HG03575 (cell line): ENCODE measurements at regions not wholly inside any gene's neighbourhood (a gene's known extent, or its start where the extent isn't known, plus 50 kb on each side); places are given as distances from the start of the nearest gene placed in this dataset.

Source experiments
- ATAC-seq: cut with Tn5 transposase; IDR thresholded peaks from one replicate; pipeline ENCODE4 v1.9.1; 2021; ENCODE audit not compliant: unreplicated experiment, insufficient number of reproducible peaks, low FRiP score; ENCODE audit errors: extremely low read depth

DNA sequence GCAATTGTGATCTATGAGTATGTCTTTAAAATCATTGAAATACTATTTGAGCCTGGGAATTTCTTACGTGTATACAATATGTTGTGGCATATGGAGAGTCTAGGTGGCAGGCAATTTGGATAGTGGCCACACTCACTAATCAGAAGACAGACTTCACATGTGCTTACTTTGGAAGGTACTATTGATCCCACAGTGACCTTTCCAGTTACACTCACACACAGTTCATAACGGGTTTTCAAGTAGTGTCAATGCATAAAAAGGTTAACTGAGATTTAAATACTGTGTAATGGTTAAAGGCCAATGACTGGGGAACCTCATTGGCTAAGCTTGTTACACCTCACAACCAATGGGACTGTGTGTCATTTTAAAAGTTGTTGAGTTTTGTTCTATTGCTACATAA, 783.2 kb downstream of the RPA4 start:
- no peak for ATAC-seq

DNA sequence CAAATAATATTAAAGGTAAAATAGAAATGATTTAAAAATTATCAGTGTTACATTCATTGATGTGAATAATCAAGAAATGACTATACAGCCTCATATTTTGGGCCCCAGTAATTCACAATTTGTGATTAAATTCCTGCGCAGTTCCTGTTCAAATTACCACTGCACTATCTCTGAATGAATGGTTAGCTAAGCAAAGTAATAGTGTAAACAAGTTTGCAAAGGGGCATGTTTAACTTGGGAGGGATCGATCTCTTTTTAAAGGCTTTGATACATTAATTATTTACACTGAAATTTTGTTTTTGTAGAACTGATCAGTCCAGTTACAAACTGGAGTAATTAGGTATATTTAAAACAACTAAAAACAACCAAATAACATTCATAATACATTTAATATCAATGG, 784.4 kb downstream of the RPA4 start:
- ATAC-seq = no peak

DNA sequence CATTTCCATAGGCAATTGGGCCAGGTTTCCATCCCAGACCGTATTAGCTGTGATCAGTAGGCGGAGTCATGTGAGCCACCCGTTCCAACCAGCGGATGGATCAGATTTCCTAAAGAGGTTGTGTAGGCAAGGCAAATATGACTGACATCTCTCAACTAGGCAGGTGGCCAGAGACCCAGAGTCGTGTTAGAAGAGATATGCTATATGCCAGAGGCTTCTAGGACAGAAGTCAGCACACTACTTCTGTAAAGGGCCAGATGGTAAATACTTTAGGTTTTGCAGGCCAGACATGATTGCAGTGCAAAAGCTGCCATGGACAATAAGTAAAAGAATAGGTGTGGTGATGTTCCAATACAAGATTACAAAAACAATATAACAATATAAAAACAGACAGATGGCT, 788.4 kb downstream of the RPA4 start:
- ATAC-seq = no peak

DNA sequence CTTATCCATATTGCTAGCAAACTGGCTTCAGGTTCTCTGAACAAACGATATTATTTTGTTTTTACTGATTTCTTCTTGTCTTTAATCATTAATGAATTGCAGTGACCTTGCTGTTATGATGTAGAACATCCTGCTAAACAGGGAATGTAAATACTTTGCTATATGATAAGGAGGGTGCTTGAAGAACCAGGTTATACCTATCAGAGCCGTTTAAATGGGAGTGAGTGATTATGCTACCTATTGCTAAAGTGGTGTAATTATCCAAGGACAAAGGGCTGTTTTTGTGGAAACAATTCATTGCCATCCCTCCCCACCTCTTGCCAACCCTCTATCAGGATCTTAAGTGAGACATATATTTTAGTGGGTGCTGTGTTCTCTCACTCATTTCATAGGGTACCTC, 788.9 kb downstream of the RPA4 start:
- ATAC-seq = no peak

DNA sequence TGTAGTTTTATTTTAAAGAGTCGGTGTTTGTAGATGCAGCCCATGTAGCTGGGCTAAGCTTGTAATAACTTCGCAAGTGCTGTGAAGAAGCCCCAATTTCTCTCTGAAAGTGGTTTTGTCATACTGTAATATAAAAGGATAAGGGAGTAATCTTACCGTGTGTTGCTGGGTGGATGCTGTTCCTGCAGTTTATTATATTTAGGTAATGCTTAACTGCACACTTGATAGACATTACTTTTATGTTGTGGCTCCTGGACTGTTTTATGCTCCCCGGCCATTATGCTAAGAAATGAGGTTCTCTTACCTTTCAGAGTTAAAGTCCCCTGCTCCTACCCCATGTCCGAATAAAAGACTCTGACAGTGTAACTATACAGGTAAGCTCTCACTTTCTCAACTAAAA, 789.4 kb downstream of the RPA4 start:
- no peak for ATAC-seq

DNA sequence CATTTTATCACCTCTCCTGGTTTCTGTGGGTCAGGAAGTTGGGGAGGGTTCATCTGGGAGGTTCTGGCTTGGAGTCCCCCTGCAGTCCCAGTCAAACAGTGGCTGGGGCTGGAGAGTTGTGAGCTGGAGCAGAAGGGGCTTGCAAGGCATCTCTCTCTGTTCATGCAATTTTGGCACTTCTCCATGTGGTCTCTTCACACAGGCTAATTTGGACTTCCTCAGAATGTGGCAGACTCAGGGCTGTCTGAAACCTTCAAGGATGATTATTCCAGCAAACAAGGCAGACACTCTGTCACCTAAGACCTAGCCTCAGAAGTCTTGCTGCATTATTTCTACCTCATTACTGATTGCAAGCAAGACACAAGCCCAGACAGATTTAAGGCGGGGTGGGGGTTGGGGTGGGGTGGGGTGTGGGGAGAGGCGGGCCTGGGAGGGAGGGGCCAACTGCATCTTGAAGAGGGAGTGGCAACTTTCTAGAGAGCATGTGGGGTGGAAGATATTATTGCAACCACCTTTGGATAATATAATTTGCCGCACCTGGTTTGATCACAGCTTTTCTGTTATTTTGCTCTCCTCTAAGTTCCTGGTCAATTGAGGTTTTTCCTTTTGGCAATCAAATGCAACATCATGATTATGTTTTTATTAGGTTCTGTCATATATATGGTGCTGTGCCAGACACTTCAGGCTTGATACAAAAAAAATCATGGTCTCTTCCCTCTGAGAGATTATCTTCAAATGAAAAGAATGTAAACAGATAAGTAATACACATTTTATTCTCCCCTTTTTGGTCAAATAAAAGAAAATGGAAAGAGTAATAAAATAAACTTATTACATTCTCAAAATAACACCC, 799.5 kb downstream of the RPA4 start:
- ATAC-seq = no peak

DNA sequence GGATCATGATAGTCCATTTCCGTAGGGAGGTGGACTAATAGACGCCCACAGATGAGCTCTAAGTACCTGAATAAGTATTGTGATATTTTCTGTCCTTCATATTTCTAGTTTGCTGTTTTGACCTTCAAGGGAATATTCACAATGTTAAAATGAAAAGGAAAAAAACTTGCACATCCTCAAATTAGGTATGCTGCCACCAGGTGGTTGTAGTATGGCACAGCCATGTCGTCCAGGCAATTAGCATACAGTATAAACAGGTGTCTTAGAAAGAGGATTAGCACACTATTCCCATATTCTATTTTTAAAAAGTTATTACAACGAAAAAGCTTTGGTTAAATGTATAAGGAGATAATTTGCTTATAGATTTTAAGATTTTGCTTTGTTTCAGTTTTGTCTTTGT, 802.0 kb downstream of the RPA4 start:
- no peak for ATAC-seq

DNA sequence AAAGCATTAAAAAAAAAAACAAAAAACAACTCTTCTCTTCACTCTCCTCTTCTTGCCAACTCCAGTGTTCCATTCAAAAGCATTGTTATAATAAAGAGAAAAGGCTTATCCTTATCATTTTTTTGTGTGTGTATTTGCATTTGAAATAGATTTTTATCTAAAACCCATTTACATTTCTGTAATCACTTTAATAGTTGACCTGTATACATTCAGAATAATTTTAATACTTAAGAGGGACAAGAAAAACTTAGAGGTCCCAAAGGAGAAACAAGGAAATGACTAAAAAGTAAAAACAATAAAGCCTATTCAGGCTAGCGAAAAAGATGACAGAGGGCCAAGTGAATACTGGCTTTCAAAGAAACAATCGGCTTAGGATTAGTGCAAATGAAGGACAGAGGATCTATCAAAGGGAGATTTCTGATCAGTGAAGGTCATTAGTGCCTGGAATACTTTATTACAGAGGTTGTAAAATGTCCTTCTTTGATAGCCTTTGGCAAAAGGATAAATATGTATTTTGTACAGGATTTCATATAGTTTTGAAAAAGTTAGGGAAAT, 808.3 kb downstream of the RPA4 start:
- ATAC-seq = no peak

DNA sequence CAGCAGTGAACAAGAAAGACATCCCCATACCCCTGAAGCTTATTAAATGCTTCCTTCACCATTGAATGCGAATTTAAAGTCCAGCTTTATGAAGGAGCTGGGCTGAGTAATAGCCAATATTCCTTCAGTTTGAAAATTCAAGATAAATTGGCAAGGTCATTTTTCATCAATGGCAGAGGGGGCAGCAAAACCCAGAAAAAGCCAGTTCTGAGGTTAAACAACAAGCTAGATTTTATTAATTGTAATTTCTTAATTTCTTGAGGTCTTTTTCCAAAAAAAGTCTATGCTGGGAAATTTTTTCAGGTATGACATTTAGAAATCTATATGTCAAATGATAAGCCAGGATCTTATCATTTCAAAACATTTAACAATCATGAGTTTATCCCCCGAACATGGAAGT, 808.9 kb downstream of the RPA4 start:
- no peak for ATAC-seq

DNA sequence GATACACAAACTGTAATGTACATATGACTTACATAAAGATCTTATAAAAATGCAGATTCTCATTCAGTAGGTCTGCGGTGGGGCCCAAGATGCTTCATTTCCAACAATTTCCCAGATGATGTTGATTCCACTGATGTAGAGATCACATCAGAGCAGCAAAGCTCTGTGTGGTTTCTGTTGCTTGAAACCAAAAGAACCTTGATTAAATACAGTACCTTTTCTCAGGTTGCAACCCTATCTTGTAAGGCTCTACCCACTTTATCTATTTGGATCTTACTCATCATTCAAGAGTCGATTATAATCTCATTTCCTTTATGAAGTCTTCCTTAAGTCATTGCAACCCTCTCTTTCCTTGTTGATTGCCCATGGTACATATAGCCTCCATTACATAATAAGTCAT, 816.8 kb downstream of the RPA4 start:
- ATAC-seq = no peak

DNA sequence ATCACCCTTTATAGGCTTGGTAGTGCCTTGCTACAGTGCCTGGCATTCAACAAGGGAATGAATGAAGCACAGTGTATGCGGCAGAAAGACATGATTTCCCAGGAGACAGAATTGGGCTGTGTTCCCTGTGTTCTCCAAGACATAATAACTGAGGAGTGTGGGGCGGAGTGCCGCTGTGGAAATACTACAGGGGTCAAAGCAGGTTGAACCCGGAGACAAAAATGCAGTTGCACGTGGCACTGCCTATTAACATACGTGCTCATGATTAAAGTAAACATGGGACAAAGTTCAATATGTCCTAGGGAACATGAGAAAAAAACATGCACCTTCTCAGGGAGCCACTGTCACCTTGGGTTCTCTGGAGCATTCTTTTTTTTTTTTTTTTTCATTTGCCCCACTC, 820.8 kb downstream of the RPA4 start:
- no peak for ATAC-seq

DNA sequence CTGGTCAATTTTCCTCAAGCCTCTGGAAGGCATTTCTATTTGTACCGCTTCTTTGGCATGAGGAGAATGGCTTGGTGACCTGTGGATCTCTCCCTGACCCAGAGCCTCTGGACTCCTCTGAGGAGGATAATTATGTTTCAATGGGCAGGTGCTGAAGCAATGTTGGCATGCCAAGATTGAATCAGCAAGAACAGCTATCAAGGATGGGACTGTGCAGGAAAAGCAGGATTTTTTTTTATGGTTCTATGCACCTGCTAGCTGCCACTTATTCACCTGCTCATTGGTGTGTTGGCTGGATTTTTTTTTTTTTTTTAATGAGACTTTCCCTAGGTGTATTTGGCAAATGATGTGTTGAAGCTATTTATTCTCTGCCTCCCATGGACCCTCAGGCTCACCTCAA, 821.2 kb downstream of the RPA4 start:
- no peak for ATAC-seq

DNA sequence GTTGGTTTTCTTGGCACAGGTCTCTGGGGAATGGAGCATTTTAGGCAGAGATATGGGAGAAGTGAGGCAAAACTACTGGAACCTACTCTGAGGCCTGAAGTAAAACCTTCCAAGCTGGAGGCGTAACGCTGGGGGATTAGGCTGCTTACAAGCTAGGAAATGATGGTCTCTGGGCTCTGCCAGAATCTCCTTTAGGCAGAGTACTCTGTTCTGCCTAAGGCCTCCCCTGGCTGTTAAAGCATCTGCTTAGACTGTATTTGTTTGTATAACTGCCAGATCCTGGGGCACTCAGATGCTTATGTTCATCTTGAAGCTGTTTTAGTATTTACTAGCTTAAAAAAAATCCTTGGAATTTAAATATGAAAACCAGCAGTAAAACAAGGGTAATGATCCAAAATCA, 822.2 kb downstream of the RPA4 start:
- ATAC-seq = no peak

DNA sequence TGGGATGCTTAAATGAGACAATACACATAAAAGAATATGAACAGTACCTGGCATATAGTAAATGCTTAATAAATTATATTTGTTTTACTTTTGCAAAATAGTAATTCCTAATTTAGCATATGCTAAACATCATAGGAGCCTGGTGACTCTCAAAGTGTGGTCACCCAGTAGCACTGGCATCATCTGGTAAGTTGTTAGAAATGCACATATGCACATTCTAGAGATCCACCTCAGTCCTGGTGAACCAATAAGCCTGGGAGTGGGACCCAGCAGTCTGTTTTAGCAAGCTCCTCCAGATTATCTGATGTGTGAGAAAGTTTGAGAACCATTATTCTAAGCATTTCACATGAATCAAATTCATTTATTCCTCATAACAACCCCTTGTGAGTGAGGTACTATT, 830.4 kb downstream of the RPA4 start:
- ATAC-seq = no peak

DNA sequence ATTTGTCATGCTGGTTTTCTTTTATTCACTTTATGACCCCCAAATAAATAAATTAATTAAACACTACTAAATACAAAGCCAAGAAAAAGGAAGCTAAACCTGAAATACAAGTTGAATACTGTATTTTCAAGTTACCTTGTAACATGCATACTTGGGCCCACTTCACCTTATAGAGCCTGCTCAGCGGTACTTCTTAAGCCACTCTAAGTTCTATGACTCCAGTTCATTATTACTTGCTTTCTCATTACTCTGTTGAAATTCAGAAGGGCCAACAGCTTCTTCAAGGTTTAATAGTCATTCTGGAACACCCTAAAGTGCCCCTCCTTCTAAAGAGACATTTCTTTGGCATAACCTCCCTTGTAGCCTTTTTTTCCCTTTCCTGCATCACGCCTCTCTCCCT, 844.5 kb downstream of the RPA4 start:
- no peak for ATAC-seq

DNA sequence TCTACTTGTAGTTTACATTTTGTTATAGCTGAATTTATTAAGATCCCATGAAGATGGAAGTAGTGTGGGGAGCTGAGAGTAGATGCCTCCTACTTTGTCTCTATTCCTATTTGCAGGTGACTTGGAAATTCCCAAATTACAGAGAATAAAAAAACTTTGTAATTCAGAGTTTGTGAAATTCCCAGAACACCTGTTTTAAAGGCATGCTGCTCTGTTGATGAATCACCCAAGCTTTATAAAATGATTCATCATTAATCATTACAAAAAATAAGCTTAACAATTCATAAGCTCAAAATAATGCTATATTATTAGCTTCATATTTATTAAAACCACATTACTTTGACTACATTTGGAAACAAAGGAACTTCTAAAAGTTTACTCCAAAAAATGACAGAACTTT, 856.3 kb downstream of the RPA4 start:
- ATAC-seq = no peak

DNA sequence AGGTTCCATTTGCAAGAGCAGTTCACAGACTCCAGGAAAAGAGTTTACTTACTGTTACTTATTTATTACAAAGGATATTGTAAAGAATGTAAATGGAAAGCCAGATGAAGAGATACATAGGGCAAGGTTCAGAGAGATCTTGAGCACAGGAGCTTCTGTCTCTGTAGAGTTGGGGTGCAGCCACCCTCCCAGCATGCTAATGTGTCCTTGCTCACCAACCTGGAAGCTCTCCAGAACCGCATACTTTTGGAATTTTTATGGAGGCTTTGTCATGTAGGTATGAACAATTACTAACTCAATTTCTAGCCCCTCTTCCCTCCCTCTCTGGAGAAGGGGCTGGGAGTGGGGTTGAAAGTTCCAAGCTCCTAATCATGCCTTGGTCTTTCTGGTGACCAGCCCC, 857.2 kb downstream of the RPA4 start:
- ATAC-seq = no peak

DNA sequence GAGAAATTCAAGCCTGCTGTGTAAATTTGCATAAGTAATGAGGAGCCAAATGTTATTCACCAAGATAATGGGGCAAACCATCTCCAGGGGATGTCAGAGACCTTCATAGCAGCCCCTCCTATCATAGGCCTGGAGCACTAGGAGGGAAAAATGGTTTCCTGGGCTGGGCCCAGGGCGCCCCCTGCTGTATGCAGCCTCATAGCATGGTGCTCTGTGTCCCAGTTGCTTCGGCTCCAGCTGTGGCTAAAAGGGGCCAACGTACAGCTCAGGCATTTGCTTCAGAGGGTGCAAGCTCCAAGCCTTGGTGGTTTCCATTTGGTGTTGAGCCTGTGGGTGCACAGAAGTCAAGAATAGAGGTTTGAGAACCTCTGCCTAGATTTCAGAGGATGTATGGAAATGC, 859.3 kb downstream of the RPA4 start:
- ATAC-seq = no peak

DNA sequence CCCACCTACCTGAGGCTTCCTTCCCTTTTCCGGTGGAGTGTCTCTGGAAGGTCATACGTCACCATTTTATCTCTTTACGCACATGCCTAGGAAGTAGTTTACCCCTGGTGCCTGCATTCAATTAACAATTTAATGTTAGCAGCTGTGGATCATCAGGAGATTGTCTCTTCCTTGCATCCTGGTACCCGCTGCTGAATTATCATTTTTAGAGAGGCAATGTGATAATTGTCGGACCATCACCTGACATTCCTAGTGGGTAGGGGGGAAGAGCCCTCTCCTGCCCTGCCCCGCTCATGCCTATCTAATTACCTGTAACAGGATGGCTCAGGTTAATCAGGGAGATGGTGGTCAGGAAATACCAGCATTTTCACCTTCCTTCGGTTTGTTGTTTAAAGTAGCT, 863.6 kb downstream of the RPA4 start:
- ATAC-seq = no peak

DNA sequence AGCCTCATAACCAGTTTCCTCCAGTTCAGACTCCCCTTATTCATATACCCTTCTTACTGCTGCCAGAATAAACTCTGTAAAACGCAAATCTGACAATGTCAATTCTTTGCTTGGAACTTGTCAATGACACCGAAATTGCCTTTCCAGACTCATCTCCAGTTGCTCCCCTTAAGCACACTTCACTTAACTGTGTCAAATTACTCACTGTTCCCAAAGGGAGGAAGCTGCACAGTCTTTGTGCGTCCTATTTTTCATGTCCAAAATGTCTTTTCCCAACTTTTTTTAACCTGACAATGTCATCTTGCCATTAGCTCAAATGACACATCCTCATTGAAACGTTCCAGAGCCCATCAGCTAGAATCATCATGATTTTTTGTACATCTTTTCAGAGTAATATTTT, 867.3 kb downstream of the RPA4 start:
- ATAC-seq = no peak

DNA sequence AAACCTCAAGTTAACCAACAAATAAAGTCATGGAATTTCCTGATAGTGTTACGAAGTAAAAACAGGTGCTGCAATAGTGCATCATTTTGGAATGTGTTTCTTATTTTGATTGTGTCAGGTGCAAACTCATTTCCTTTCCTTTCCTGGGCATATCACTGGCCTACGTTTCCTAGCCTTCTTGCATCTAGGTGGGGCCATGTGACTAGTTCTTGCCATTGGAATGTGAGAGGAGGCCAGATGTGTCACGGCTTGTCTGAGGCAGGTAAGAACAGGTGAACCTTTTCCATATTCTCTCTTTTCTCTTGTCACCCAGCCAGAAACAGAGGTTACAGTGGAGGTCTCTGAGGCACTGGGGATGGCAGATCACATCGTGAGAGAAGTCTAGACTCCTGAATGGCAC, 868.0 kb downstream of the RPA4 start:
- ATAC-seq = no peak
